ENCODE measurements at regions not wholly inside any gene's neighbourhood (a gene's known extent, or its start where the extent isn't known, plus 50 kb on each side); places are given as distances from the start of the nearest gene placed in this dataset.
"Not testable (repeated sequence)": the region's sequence is repeated elsewhere in the genome, so short reads cannot be mapped to it uniquely, and the experiment has no call there.

GRCh38 chr12:9304540-9304939, 96.3 kb upstream of the PZP start:
- not testable (repeated sequence) for DNase-seq

DNA sequence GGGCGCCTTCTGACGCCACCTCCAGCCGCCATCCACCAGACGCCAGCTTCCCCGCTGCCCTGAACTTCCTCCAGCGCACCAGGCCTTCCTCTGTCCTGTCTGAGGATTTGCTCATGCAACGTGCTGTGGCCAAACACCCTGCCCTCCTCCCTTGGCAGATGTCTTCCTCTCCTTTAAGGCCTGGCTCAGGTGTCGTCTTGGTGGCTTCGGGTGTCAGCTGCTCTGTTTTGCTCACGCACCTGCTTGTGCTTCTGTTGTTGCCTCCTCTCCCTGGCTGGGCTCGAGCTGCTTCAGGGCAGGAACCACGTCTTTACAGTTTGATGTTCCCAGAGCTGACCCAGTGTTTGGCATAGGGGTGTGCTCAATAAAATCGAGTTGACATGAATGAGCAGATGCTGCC, 87.7 kb upstream of the PZP start:
- DNase-seq = not testable (repeated sequence)

DNA sequence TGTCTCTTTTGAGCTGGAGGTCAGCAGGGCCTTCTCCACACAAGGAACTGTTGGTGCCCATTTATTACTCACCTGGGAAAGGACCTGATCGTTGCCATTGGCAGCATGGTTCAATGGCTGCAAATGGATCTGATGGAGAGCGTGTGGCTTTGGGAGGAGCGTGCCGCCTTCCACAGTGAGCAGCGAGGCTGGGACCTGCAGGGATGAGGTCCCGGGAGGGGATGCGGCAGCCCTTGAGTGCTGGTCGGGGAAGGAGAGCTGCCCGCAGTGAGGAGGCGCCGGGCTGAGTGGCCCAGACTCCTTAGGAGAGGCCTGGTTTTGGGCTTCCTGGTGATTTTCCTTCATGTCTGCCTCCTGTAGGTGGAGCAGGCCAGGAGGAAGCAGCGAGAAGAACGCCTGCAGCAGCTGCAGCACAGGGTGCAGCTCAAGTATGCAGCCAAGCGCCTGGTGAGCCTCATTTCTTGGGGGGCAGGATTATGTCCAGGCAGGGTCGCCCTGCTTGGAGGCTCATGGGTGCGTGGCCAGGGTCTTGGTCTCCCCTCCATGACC, 86.0 kb upstream of the PZP start:
- DNase-seq = not testable (repeated sequence)

DNA sequence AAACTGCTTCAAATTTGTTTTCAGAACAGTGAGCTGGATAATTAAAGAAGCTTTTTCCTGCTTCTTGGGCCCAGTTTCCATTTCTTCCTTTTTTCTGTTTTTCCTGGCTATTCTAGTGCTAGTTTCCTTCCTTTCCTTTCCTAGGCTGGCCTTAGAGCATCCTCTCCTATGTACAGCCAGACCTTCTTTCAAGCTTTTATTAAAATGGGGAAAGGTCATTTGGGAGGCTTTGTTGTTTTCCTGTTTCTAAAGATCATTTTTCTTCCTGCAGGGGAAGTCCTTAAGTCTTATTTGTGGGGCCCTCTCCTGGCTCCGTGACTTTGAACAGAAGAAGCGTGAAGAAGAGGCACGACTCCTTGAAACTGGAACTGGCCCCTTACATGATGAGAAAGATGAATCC, 85.2 kb upstream of the PZP start:
- not testable (repeated sequence) for DNase-seq

DNA sequence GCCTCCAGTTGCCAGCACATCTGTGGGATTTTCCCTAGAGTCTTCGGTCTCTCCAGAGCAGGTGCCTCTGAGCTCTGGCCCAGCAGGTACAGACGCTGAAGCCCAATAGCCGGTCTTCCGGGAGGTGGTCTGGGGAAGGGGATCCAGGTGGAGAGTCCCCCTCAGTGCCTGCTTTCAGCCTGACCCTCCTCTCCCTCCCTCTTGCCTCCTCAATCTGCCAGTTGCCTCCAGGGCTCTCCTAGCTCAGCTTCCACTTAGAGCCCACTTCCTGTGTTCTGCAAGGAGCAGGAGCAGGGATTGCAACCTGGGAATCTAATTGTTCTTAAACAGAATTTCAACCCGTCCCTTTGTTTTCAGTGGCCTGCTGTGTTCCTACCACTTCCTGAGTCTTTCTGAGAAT, 81.8 kb upstream of the PZP start:
- DNase-seq = not testable (repeated sequence)

DNA sequence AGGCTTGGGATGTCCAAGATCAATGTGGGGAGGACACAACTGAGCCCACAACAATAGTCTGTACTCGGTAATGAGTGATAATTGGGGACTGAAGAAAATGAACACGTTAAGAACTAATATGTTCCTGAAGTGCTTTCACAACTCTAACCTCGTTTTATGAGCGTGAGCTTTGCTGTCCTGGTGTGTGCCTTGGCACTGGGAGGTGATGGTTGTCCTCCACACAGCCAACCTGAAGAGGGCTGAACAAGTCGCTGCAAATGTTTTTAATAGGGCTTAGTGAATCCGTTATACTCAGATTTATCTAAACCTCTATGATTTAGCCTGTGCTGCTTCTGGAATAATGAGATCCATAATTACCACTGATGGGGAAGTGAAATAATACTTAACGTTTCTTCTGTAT, 76.5 kb upstream of the PZP start:
- DNase-seq = not testable (repeated sequence)

- DNase-seq = peak; percentile 85
Measured at GRCh38 chr12:9284197-9284596, 76.0 kb upstream of the PZP start.

- DNase-seq = peak; percentile 99
Measured at GRCh38 chr12:9283346-9284095, 75.3 kb upstream of the PZP start.

DNA sequence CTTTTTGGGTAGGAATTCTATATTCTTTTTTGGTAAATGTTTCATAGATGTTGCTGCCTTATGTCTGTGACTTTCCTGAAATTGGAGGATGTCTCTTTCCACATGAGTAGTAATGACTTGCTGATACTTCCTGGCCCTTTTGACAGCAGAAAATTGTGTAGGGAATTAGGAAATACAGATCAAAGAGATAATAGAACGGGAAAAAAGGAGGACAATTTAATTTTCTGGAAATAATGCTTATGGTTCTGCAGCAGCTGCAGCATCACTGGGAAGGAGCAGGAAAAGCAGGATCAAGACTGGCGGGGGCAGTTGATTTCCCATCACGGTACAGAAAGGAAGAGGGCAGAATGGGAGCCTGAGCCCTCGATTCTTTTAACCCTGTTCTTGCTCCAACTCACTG, 68.8 kb upstream of the PZP start:
- DNase-seq = no peak

GRCh38 chr12:9273276-9273675, 65.1 kb upstream of the PZP start:
- DNase-seq = peak; percentile 50

DNA sequence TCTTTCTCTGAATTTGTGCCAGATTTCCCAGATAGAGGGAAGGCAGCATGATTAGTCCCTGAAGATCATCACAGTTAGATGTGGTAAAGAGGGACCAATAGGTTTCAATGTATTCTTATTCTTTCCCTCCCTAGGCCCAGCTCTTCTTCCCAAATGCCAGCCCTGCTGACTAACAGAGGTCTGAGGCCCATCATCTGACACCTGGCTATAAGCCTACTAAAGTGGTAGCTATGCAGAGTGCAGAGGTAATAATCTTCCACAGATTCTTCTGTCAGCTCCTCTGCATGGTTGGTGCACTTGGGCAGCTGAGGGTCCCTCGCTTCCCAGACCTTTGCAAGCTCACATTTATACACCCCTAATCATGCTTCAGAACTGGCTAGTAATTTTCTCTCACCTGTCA, 63.7 kb upstream of the PZP start:
- no peak for DNase-seq

- no peak for DNase-seq
Measured at GRCh38 chr12:9264546-9264945, 56.4 kb upstream of the PZP start.

DNA sequence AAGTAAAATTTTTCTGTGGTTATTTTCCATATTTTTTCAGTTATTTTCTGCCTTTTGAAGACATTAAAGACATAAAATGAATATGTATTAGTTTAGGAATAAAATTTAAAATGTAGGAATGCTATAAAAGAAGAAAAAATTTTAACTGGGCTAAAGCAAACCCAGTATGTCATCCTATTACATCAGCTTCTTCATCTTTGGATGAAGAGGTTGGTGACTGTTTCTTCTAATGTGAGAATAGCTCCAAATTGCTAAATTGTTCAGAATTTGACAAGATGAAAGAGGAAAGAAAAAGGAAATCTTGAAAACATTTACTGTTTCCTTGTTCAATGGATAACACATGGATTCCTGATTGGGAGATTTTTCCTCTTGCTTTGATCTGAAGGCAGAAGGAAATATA, 52.7 kb upstream of the PZP start:
- no peak for DNase-seq

DNA sequence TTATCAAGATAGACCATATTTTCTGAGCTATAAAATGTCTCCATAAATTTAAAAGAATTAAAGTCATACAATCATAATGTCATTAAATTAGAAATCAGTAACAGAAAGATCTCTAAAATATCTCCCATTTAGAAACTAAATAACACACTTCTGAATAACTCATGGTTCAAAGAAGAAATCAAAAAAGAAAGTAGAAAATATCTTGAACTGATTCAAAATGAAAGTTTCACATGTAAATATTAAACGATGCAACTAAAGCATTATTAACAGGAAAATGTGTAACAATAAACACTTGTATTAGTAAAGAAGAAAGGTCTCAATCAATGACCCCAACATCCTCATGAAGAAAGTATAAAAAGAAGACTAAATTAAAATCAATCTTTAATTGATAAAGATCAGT, 50.5 kb upstream of the PZP start:
- DNase-seq = no peak
